Tongue (tissue), 1 donor: ENCODE measurements at regions not wholly inside any gene's neighbourhood (a gene's known extent, or its start where the extent isn't known, plus 50 kb on each side); places are given as distances from the start of the nearest gene placed in this dataset.

Experiments
- DNase-seq: peaks from one replicate; pipeline ENCODE4 v3.0.0-alpha.2; 2015

- peak; percentile 58 for DNase-seq
These were observed 53.0 kb downstream of the HELT start for GRCh38 chr4:185071236-185071811.

DNA sequence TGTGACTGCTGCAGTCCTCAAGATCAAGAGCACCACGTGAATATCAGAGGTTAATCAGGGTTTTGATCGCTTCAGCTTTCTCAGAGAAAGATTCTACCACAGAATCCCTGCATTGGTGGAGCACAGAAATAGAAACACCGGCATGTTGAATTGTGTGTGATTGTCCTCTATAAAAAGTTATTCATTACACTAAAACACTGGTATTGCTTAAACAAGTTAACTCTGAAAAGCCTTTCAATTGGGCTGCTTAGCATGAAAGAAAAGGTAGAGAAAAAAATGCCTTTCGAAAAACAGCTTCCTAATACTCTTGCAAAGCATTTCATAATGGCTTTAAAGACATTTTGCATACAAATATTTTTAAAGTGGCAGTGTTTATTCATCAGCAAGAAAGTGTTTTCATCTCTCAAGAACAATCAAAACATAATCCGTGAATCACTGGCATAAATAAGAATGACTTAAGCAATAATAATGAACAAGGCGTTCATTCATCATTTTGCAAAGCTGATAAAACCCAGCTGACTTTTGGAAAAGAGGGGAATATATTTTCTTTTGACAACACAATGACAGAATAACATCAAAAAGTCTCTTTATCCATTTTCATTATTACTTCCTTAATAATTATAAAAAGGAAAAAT, 61.1 kb downstream of the HELT start:
- no peak for DNase-seq

GRCh38 chr4:185080545-185080944, 62.3 kb downstream of the HELT start:
- no peak for DNase-seq

- DNase-seq = no peak
These were observed 60.5 kb upstream of the SLC25A4 start for GRCh38 chr4:185082561-185082960.

GRCh38 chr4:185086053-185086452, 57.0 kb upstream of the SLC25A4 start:
- no peak for DNase-seq

DNA sequence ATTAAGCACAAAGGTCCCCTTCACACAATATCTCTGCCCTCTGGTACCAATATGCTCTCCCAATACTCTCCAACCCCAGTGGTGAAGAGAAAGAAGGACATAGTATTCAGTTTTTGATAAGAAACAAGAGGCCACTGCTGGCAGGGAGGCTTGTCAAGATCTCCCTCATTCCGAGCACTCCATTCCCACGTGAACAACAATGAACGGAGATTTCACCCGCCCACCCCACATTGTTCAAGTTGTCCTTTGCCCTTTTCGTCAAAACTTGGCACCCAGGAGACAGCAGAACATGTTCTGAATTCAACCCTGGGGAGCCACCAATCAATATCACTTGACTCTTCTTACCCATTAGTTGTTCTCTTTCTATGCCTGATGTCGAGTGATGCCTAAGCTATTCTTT, 54.2 kb upstream of the SLC25A4 start:
- no peak for DNase-seq

GRCh38 chr4:185090592-185090991, 52.5 kb upstream of the SLC25A4 start:
- DNase-seq = no peak

GRCh38 chr4:185092535-185093197, 50.4 kb upstream of the SLC25A4 start:
- no peak for DNase-seq
